IMR-90 (cell line): ENCODE measurements at regions not wholly inside any gene's neighbourhood (a gene's known extent, or its start where the extent isn't known, plus 50 kb on each side); places are given as distances from the start of the nearest gene placed in this dataset.
A peak's percentile ranks its signal among the peaks of the same experiment; 100 is the strongest.

Source experiments
- ATAC-seq: fragments of 200-7000 bp; cut with Tn5 transposase; 2 replicates; pipeline ENCODE4 v1.9.1; 2020; ENCODE audit warnings: low read depth, mild to moderate bottlenecking, moderate library complexity
- BruUV-seq: library from RNA; stranded (reverse); fragments of 400-500 nt; replicated peaks from 2 replicates; lab custom pipeline; 2021; lab: Mats Ljungman, UMichigan
- CTCF ChIA-PET: fragments of 300-600 bp; formaldehyde crosslinking; extraction: SDS; loops from one replicate; lab custom pipeline; 2021; ENCODE audit warnings: antibody characterized with exemption; lab: Yijun Ruan, JAX
- POLR2A ChIA-PET: fragments of 300-600 bp; sonication (Branson Sonifier 250); formaldehyde crosslinking; loops from one replicate; lab custom pipeline; 2022; ENCODE audit warnings: antibody characterized with exemption; ENCODE audit not compliant: unreplicated experiment; lab: Charles Lee
- DNase-seq: peaks from one replicate; pipeline ENCODE4 v3.0.0; 2013
- H2AFZ ChIP-seq: replicated peaks from 2 replicates; pipeline ENCODE3; 2013; ENCODE audit warnings: low read length, mild to moderate bottlenecking; ENCODE audit not compliant: poor library complexity
- H2AK5ac ChIP-seq: 2 replicates; pipeline ENCODE4 v1.6.1; 2013; ENCODE audit warnings: low read depth, low read length, inconsistent platforms
- H2AK9ac ChIP-seq: replicated peaks from 2 replicates; pipeline ENCODE3; 2013; ENCODE audit warnings: mild to moderate bottlenecking, low read depth, low read length, moderate library complexity; ENCODE audit not compliant: poor library complexity
- H2BK120ac ChIP-seq: 2 replicates; pipeline ENCODE4 v1.6.1; 2013; ENCODE audit warnings: low read depth, low read length, inconsistent platforms
- H2BK15ac ChIP-seq: 3 replicates; pipeline ENCODE4 v1.6.1; 2013; ENCODE audit warnings: low read depth, low read length, inconsistent platforms
- H2BK20ac ChIP-seq: 2 replicates; pipeline ENCODE4 v1.6.1; 2013; ENCODE audit warnings: low read depth, mild to moderate bottlenecking, inconsistent platforms, low read length, moderate library complexity
- H2BK5ac ChIP-seq: 2 replicates; pipeline ENCODE4 v1.6.1; 2013; ENCODE audit warnings: mild to moderate bottlenecking, low read depth, low read length, inconsistent platforms; ENCODE audit not compliant: poor library complexity, severe bottlenecking
- H3K14ac ChIP-seq: replicated peaks from 2 replicates; pipeline ENCODE4 v1.6.1; 2013; ENCODE audit warnings: low read depth, low read length, inconsistent platforms
- H3K18ac ChIP-seq: 2 replicates; pipeline ENCODE4 v1.6.1; 2013; ENCODE audit warnings: low read depth, low read length, control low read depth
- H3K23ac ChIP-seq: 2 replicates; pipeline ENCODE4 v1.6.1; 2013; ENCODE audit warnings: low read depth, low read length, inconsistent platforms
- H3K27ac ChIP-seq: 2 replicates; pipeline ENCODE4 v1.5.1; 2013; ENCODE audit warnings: mild to moderate bottlenecking, control low read depth, low read length; ENCODE audit not compliant: insufficient read depth
- H3K27me3 ChIP-seq: 2 replicates; pipeline ENCODE4 v1.6.1; 2013; ENCODE audit warnings: low read length; ENCODE audit not compliant: control insufficient read depth, insufficient read depth
- H3K36me3 ChIP-seq: 2 replicates; pipeline ENCODE4 v1.6.1; 2013; ENCODE audit warnings: low read length, mixed read lengths; ENCODE audit not compliant: control insufficient read depth, insufficient read depth
- H3K4ac ChIP-seq: 2 replicates; pipeline ENCODE4 v1.6.1; 2013; ENCODE audit warnings: low read depth, low read length, inconsistent platforms
- H3K4me1 ChIP-seq: 2 replicates; pipeline ENCODE4 v1.6.1; 2013; ENCODE audit warnings: low read length, mixed read lengths; ENCODE audit not compliant: control insufficient read depth, insufficient read depth
- H3K4me2 ChIP-seq: 2 replicates; pipeline ENCODE4 v1.6.1; 2013; ENCODE audit warnings: low read depth, mild to moderate bottlenecking, control low read depth, low read length, moderate library complexity
- H3K4me3 ChIP-seq: 2 replicates; pipeline ENCODE4 v1.5.1; 2013; ENCODE audit warnings: low read depth, mild to moderate bottlenecking, control low read depth, low read length, moderate library complexity; ENCODE audit not compliant: insufficient read depth
- H3K56ac ChIP-seq: 2 replicates; pipeline ENCODE4 v1.6.1; 2013; ENCODE audit warnings: low read length, inconsistent platforms; ENCODE audit not compliant: insufficient read depth; ENCODE audit errors: extremely low read depth
- H3K79me1 ChIP-seq, 2 experiments: 2 replicates each; pipeline ENCODE4 v1.6.1; 2013; ENCODE audit warnings: low read length in 2 of 2, inconsistent platforms in 1 of 2, low read depth in 1 of 2
- H3K9ac ChIP-seq: 2 replicates; pipeline ENCODE4 v1.6.1; 2013; ENCODE audit warnings: low read depth, low read length, control low read depth
- H3K9me1 ChIP-seq: 2 replicates; pipeline ENCODE4 v1.6.1; 2013; ENCODE audit warnings: low read length, inconsistent platforms; ENCODE audit not compliant: insufficient read depth
- H3K9me3 ChIP-seq: 2 replicates; pipeline ENCODE4 v1.6.1; 2013; ENCODE audit warnings: low read length; ENCODE audit not compliant: control insufficient read depth, insufficient read depth
- H4K20me1 ChIP-seq: 2 replicates; pipeline ENCODE4 v1.6.1; 2013; ENCODE audit warnings: low read length, inconsistent platforms; ENCODE audit not compliant: insufficient read depth
- H4K5ac ChIP-seq: 2 replicates; pipeline ENCODE4 v1.6.1; 2013; ENCODE audit warnings: mild to moderate bottlenecking, low read depth, low read length, control low read depth
- H4K8ac ChIP-seq, 2 experiments: 2 replicates each; pipeline ENCODE4 v1.6.1; 2013; ENCODE audit warnings: low read depth in 2 of 2, low read length in 2 of 2, control low read depth in 1 of 2, inconsistent platforms in 1 of 2
- H4K91ac ChIP-seq: 2 replicates; pipeline ENCODE4 v1.6.1; 2013; ENCODE audit warnings: low read depth, low read length, inconsistent platforms; ENCODE audit not compliant: insufficient read depth
- BHLHE40 ChIP-seq: fragments of 150-350 bp; IDR thresholded peaks from 2 replicates; pipeline ENCODE4 v1.6.1; 2016; ENCODE audit warnings: mild to moderate bottlenecking, low read depth, low read length
- CHD1 ChIP-seq: IDR thresholded peaks from 2 replicates; pipeline ENCODE4 v1.6.1; 2012; ENCODE audit warnings: low read depth, low read length, improper control_type of control experiment
- MAFK ChIP-seq: IDR thresholded peaks from 2 replicates; pipeline ENCODE4 v1.6.1; 2012; ENCODE audit warnings: low read depth, low read length, improper control_type of control experiment
- WGBS, 2 experiments: methylation state at CpG; one replicate each; pipeline versions ENCODE4 v1.1.5 to v1.1.7; 2013; ENCODE audit warnings: missing lambda C conversion rate in 2 of 2; ENCODE audit not compliant: insufficient read length in 1 of 2; ENCODE audit errors: extremely low coverage in 2 of 2; 5-methylcytosine and 5-hydroxymethylcytosine counted together
- dilution Hi-C: fragments of 300-500 bp; cut with HindIII; formaldehyde crosslinking; loops from one replicate; pipeline ENCODE4 v1.14.3; 2018; ENCODE audit warnings: low sequenced_read_pairs; ENCODE audit not compliant: unreplicated experiment
- in situ Hi-C: fragments of 300-500 bp; cut with MboI; formaldehyde crosslinking; loops from 3 replicates; pipeline ENCODE4 v1.14.3; 2019; ENCODE audit warnings: low sequenced_read_pairs, inconsistent platforms, mixed read lengths
- intact Hi-C: fragments of 100-400 bp; cut with micrococcal nuclease; formaldehyde crosslinking; loops from 2 replicates; pipeline ENCODE4 v1.10.0; 2022

GRCh38 chr12:42960087-42960527 lies 370.6 kb upstream of the PRICKLE1 start:
- no peak for TF ChIP-seq CHD1
- TF ChIP-seq BHLHE40, result no peak
- no peak for TF ChIP-seq MAFK
- no peak overlapping the region for H4K91ac ChIP-seq
- no peak overlapping the region for H3K23ac ChIP-seq
- H4K20me1 ChIP-seq, result no peaks in the 10 kb centered on the region
- no peak overlapping the region for H3K4me2 ChIP-seq
- H4K5ac ChIP-seq, result no peak overlapping the region
- POLR2A ChIA-PET, result no interaction called here
- in situ Hi-C loops, result no loop called here
- no peak overlapping the region for H3K18ac ChIP-seq
- H3K36me3 ChIP-seq, result no peaks in the 10 kb centered on the region
- intact Hi-C loops, result no loop called here
- H3K9me1 ChIP-seq, result no peaks in the 10 kb centered on the region; the same call in 1 of the 2 replicates
- H2BK120ac ChIP-seq, result 0 out of 2 replicates have a peak overlapping the region, but pooled peaks have one; percentile 8
- no peak overlapping the region for H2BK20ac ChIP-seq
- no peaks in the 10 kb centered on the region for H3K4me1 ChIP-seq
- CTCF ChIA-PET, result no interaction called here
- H3K4ac ChIP-seq, result no peak overlapping the region
- no peak overlapping the region for H2BK15ac ChIP-seq
- BruUV-seq, result no TSS peak
- dilution Hi-C loops, result no loop called here
- no peak overlapping the region for H2AK5ac ChIP-seq
- H2BK5ac ChIP-seq, result no peak overlapping the region
- DNase-seq (peak; percentile 2), ATAC-seq (no peak)
- no peak overlapping the region for H2AK9ac ChIP-seq
- H2AFZ ChIP-seq, result no peak overlapping the region
- H3K9me3 ChIP-seq, result no peaks in the 10 kb centered on the region
- no peak overlapping the region for H4K8ac ChIP-seq
- H3K4me3 ChIP-seq, result no peak overlapping the region
- H3K27ac ChIP-seq, result no peak overlapping the region
- no peaks in the 10 kb centered on the region for H3K79me1 ChIP-seq
- H3K14ac ChIP-seq, result no peak overlapping the region
- no peak overlapping the region for H3K9ac ChIP-seq
- no peaks in the 10 kb centered on the region for H3K27me3 ChIP-seq
- WGBS, 2 experiments, result 33% methylated on average over 1 of the region's 4 CpGs; no CpG with 5 or more reads in 1 of the 2 experiments
- H3K56ac ChIP-seq, result no peak overlapping the region
